Psoas muscle (tissue), 7 donors: ENCODE measurements at regions not wholly inside any gene's neighbourhood (a gene's known extent, or its start where the extent isn't known, plus 50 kb on each side); places are given as distances from the start of the nearest gene placed in this dataset.

Source experiments
- ATAC-seq, 4 donors: fragments of 200-7000 bp; cut with Tn5 transposase; one replicate each; pipeline ENCODE4 v1.9.1; 2020; ENCODE audit warnings: moderate library complexity in 3 of 4, mild to moderate bottlenecking in 2 of 4
- DNase-seq, 2 donors: peaks; one replicate each; pipeline ENCODE4 v3.0.0-alpha.2; 2020
- H3K27ac ChIP-seq: fragments of 200-600 bp; one replicate; pipeline ENCODE4 v1.8.0; 2022
- H3K27me3 ChIP-seq, 3 donors: fragments of 200-600 bp in 1 of 3; one replicate each; pipeline versions ENCODE4 v1.6.1 to v1.8.0; 2013 to 2022; ENCODE audit warnings: low read length in 2 of 3, mild to moderate bottlenecking in 2 of 3, moderate library complexity in 1 of 3; ENCODE audit not compliant: insufficient read depth in 3 of 3
- H3K36me3 ChIP-seq, 2 donors: fragments of 200-600 bp in 1 of 2; one replicate each; pipeline versions ENCODE4 v1.6.1 to v1.8.0; 2013 to 2022; ENCODE audit warnings: low read depth in 1 of 2, mild to moderate bottlenecking in 1 of 2, moderate library complexity in 1 of 2; ENCODE audit not compliant: insufficient read depth in 1 of 2
- H3K4me1 ChIP-seq: fragments of 200-600 bp; one replicate; pipeline ENCODE4 v1.8.0; 2022
- H3K4me3 ChIP-seq: fragments of 200-600 bp; one replicate; pipeline ENCODE4 v1.8.0; 2022; ENCODE audit warnings: mild to moderate bottlenecking
- H3K9me3 ChIP-seq: fragments of 200-600 bp; one replicate; pipeline ENCODE4 v1.8.0; 2022
- CTCF ChIP-seq: fragments of 200-600 bp; IDR thresholded peaks from one replicate; pipeline ENCODE4 v1.8.0; 2022; ENCODE audit warnings: antibody characterized with exemption
- WGBS, 3 donors: extraction: QIAGEN DNeasy Blood & Tissue Kit; methylation state at CpG; one replicate each; pipeline versions ENCODE4 v1.1.6 to v1.1.7; 2013; 5-methylcytosine and 5-hydroxymethylcytosine counted together
- intact Hi-C, 2 donors: fragments of 100-400 bp; cut with DNase I; formaldehyde crosslinking; loops; one replicate each; pipeline versions ENCODE4 v1.11.0 to v1.14.2; 2022
- donor health status: healthy with polysubstance abuse.
- donor health status: DM: no; HTN: no; CAD: no; lungs with moderate emphysema.
- donor health status: Bipolar disorder and iron deficiency.
- donor health status: healthy.
- donor health status: DM: yes; HTN: yes; CAD: no.
- donor health status: DM: no; HTN: no; CAD: no.
- donor health status: DM: yes; HTN: yes; CAD: no.

GRCh38 chr3:75110741-75111140 is 496.3 kb upstream of the CNTN3 start:
- TF ChIP-seq CTCF = no peak
- Histone ChIP-seq H3K9me3 (no peaks in the 10 kb centered on the region), H3K27ac (no peak overlapping the region), H3K4me1 (no peaks in the 10 kb centered on the region), H3K36me3 (no peaks in the 10 kb centered on the region), H3K27me3 (no peaks in the 10 kb centered on the region), H3K4me3 (no peak overlapping the region)
- intact Hi-C loops = no loop called here
- DNase-seq (no peak), ATAC-seq (no peak)
- WGBS, 3 donors = 81 to 87% (median 82%) methylated on average over 1 of the region's 1 CpG

GRCh38 chr3:75115695-75116094 is 501.2 kb upstream of the CNTN3 start:
- WGBS, 3 donors = 90 to 95% (median 92%) methylated on average over 2 of the region's 2 CpGs
- no peak for DNase-seq
- Histone ChIP-seq H3K36me3 (no peaks in the 10 kb centered on the region), H3K27me3 (no peaks in the 10 kb centered on the region), H3K4me3 (no peak overlapping the region), H3K4me1 (no peaks in the 10 kb centered on the region), H3K9me3 (no peaks in the 10 kb centered on the region), H3K27ac (no peak overlapping the region)
- no peak for TF ChIP-seq CTCF
- intact Hi-C loops = no loop called here
- ATAC-seq = no peak

- DNase-seq (no peak), ATAC-seq (no peak)
- TF ChIP-seq CTCF = no peak
- 96 to 100% (median 97%) methylated on average over 1 of the region's 1 CpG for WGBS, 3 donors
- H3K4me1 ChIP-seq = no peaks in the 10 kb centered on the region
- no peaks in the 10 kb centered on the region for H3K27me3 ChIP-seq
- H3K4me3 ChIP-seq = no peak overlapping the region
- no peak overlapping the region for H3K27ac ChIP-seq
- intact Hi-C loops = no loop called here
- H3K36me3 ChIP-seq = no peaks in the 10 kb centered on the region
- H3K9me3 ChIP-seq = no peaks in the 10 kb centered on the region
Measured at GRCh38 chr3:75118779-75119178, 504.3 kb upstream of the CNTN3 start.

GRCh38 chr3:75126556-75126955 is 512.1 kb upstream of the CNTN3 start:
- no peak for ATAC-seq
- H3K9me3 ChIP-seq = no peaks in the 10 kb centered on the region
- no peak for TF ChIP-seq CTCF

GRCh38 chr3:75129101-75129500 is 514.6 kb upstream of the CNTN3 start:
- WGBS, 3 donors = 48 to 55% (median 48%) methylated on average over 2 of the region's 2 CpGs

More at GRCh38 chr3:75126556-75126955, 512.1 kb upstream of the CNTN3 start:
- Histone ChIP-seq H3K4me1 (no peaks in the 10 kb centered on the region), H3K36me3 (no peaks in the 10 kb centered on the region), H3K4me3 (no peak overlapping the region), H3K27ac (no peak overlapping the region), H3K27me3 (no peaks in the 10 kb centered on the region)
- DNase-seq = no peak
- intact Hi-C loops = no loop called here

More at GRCh38 chr3:75129101-75129500, 514.6 kb upstream of the CNTN3 start:
- no peak for TF ChIP-seq CTCF
- Histone ChIP-seq H3K4me3 (no peak overlapping the region), H3K27ac (no peak overlapping the region), H3K27me3 (no peaks in the 10 kb centered on the region), H3K4me1 (no peaks in the 10 kb centered on the region), H3K36me3 (no peaks in the 10 kb centered on the region), H3K9me3 (no peaks in the 10 kb centered on the region)
- DNase-seq (no peak), ATAC-seq (no peak)
- intact Hi-C loops = no loop called here
